ENCODE measurements at regions not wholly inside any gene's neighbourhood (a gene's known extent, or its start where the extent isn't known, plus 50 kb on each side); places are given as distances from the start of the nearest gene placed in this dataset.

DNA sequence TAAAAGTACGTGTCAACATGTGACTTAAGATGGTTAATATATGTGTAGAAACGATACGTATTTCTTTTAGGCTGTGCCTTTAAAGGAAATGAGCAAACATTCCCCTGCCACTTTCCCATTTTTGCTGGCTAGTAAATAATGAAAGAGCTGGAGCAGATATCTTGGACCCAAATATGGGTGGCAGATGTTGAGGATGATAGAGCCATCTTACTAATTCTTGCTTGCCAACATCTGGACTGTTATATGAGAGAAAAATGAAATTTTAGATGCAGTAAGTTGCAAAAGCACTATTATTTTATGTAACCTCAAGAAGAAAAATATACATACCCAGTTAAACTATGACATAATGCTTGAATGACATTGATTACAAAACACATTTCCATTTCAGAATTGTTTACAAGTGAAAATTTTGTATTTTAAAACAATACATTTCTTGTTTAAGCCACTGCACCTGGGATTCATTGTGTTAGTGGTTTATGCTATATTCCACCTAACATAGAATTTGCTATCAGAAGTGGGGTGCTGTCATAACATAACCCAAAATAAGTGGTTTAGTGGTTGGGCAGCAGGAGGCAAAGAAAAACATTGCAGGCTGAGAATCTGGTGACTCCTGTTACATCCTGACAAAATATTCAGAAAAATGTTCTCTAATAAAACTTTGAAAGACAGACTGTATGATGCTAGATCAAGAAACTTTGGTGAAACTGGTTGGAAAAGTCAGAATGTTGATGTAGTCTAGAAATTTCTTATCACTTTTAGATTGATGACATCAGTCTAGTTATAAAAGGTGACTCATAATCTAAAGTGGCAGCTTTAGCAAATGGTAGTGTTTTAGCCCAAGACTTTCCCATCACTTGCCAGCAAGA is 305.0 kb downstream of the PTEN start (continued):
- no peak for TF ChIP-seq CBX8 (IDR thresholded peaks at IDR 0.05; ENCODE audit: borderline replicate concordance, low read depth, low read length)
- TF ChIP-seq EZH2 (IDR thresholded peaks at IDR 0.05; ENCODE audit: low read depth, low read length, severe bottlenecking): no peak
- TF ChIP-seq KDM5A (IDR thresholded peaks at IDR 0.05; ENCODE audit: low read length): no peak
- no peak for TF ChIP-seq SP2 (IDR thresholded peaks at IDR 0.05; ENCODE audit: low read length)
- TF ChIP-seq FOSL1 (IDR thresholded peaks at IDR 0.05; ENCODE audit: insufficient read depth, low read depth, low read length): no peak
- no peak for TF ChIP-seq CHD1 (IDR thresholded peaks at IDR 0.05; ENCODE audit: low read depth, low read length)
- TF ChIP-seq YY1 (IDR thresholded peaks at IDR 0.05; ENCODE audit: low read depth, low read length): no peak

Data from H1 (cell line).